ENCODE measurements at regions not wholly inside any gene's neighbourhood (a gene's known extent, or its start where the extent isn't known, plus 50 kb on each side); places are given as distances from the start of the nearest gene placed in this dataset.

DNA sequence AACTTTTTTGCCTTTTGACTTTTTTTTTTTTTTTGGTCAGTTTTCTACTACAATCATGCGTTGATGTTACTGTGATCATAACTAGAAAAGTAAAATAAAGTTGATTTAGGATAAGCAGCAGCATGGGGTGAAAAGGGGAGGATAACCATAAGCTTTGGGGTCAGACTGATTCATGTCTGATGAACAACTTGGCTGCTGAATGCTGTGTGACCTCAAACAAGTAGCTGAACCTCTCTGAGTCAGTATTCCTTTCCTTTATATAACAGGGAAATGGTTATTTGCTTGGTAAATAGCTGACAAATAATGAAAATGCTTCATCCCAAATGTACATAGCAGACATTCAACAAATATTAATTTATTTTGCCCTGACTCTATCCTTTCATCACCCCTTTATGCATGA, 413.0 kb downstream of the VRK1 start:
- TF ChIP-seq, protein P1, sequence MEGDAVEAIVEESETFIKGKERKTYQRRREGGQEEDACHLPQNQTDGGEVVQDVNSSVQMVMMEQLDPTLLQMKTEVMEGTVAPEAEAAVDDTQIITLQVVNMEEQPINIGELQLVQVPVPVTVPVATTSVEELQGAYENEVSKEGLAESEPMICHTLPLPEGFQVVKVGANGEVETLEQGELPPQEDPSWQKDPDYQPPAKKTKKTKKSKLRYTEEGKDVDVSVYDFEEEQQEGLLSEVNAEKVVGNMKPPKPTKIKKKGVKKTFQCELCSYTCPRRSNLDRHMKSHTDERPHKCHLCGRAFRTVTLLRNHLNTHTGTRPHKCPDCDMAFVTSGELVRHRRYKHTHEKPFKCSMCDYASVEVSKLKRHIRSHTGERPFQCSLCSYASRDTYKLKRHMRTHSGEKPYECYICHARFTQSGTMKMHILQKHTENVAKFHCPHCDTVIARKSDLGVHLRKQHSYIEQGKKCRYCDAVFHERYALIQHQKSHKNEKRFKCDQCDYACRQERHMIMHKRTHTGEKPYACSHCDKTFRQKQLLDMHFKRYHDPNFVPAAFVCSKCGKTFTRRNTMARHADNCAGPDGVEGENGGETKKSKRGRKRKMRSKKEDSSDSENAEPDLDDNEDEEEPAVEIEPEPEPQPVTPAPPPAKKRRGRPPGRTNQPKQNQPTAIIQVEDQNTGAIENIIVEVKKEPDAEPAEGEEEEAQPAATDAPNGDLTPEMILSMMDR (IDR thresholded peaks at IDR 0.05; ENCODE audit: poor library complexity) = no peak
- no peak for TF ChIP-seq EZH2 (IDR thresholded peaks at IDR 0.05; ENCODE audit: borderline replicate concordance)
- TF ChIP-seq EZH2phosphoT487 (IDR thresholded peaks at IDR 0.05; ENCODE audit: low read depth, severe bottlenecking, unreplicated experiment) = no peak
